Liver (tissue), 3 donors: ENCODE measurements at regions not wholly inside any gene's neighbourhood (a gene's known extent, or its start where the extent isn't known, plus 50 kb on each side); places are given as distances from the start of the nearest gene placed in this dataset.

Source experiments
- CTCF ChIP-seq: fragments of 150-350 bp; IDR thresholded peaks from 2 replicates; pipeline ENCODE4 v1.5.1; 2017; ENCODE audit warnings: improper control_type of control experiment, low read depth, low read length; ENCODE audit not compliant: missing input control
- EGR1 ChIP-seq, 2 donors: IDR thresholded peaks; 2 replicates each; pipeline ENCODE4 v1.6.1; 2016 to 2018; ENCODE audit warnings: antibody characterized with exemption in 2 of 2, low read depth in 2 of 2
- JUND ChIP-seq, 2 donors: IDR thresholded peaks; 2 replicates each; pipeline ENCODE4 v1.6.1; 2016; ENCODE audit warnings: antibody characterized with exemption in 2 of 2
- SP1 ChIP-seq: IDR thresholded peaks from 2 replicates; pipeline ENCODE4 v1.6.1; 2018; ENCODE audit warnings: antibody characterized with exemption, mild to moderate bottlenecking
- TAF1 ChIP-seq: conservative IDR thresholded peaks from 2 replicates; pipeline ENCODE4 v1.6.1; 2016; ENCODE audit warnings: antibody characterized with exemption, mild to moderate bottlenecking
- YY1 ChIP-seq: IDR thresholded peaks from 2 replicates; pipeline ENCODE4 v1.6.1; 2016; ENCODE audit warnings: antibody characterized with exemption, mild to moderate bottlenecking
- TF ChIP-seq, protein P1 (sequence below): IDR thresholded peaks from 2 replicates; pipeline ENCODE4 v1.6.1; 2016; ENCODE audit warnings: antibody characterized with exemption
- donor health status: healthy.
- donor health status: healthy.

GRCh38 chr21:14844001-14844400 is 220.8 kb downstream of the NRIP1 start:
- TF ChIP-seq CTCF = no peak
- TF ChIP-seq YY1 = no peak
- TF ChIP-seq, protein P1, sequence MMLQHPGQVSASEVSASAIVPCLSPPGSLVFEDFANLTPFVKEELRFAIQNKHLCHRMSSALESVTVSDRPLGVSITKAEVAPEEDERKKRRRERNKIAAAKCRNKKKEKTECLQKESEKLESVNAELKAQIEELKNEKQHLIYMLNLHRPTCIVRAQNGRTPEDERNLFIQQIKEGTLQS = no peak
- TF ChIP-seq TAF1 = no peak
- TF ChIP-seq EGR1 (IDR thresholded peaks at IDR 0.05; ENCODE audit: low read depth in 2 of 2) = no peak
- TF ChIP-seq JUND (IDR thresholded peaks at IDR 0.05) = no peak
- TF ChIP-seq SP1 = no peak
